A549 (cell line): ENCODE measurements at regions not wholly inside any gene's neighbourhood (a gene's known extent, or its start where the extent isn't known, plus 50 kb on each side); places are given as distances from the start of the nearest gene placed in this dataset.

Experiments used
- ATAC-seq, 2 experiments: fragments of 200-7000 bp in 1 of 2; fragments of >200 bp in 1 of 2; cut with Nextera tagmentation in 1 of 2; cut with Tn5 transposase in 1 of 2; 3 replicates each; pipeline versions ENCODE4 v1.8.0 to v1.9.1; 2018 to 2020; ENCODE audit warnings: mild to moderate bottlenecking in 1 of 2, moderate library complexity in 1 of 2
- CTCF ChIA-PET: fragments of 300-600 bp; sonication (Branson Sonifier 250); formaldehyde crosslinking; extraction: SDS; loops from one replicate; lab custom pipeline; 2021; ENCODE audit warnings: antibody characterized with exemption, inconsistent platforms; lab: Yijun Ruan, JAX
- POLR2A ChIA-PET: fragments of 350-600 bp; formaldehyde crosslinking; extraction: SDS; loops from one replicate; lab custom pipeline; 2021; ENCODE audit warnings: antibody characterized with exemption, inconsistent platforms; lab: Yijun Ruan, JAX
- DNase-seq, 2 experiments: peaks; one replicate each; pipeline versions ENCODE4 v3.0.0 to v3.0.0-alpha.2; 2011 to 2016; ENCODE audit warnings: low read depth in 1 of 2, low spot score in 1 of 2
- FAIRE-seq: peaks from 2 replicates; lab custom pipeline; 2011; peaks lifted over from hg19 to GRCh38; lab: Jason Lieb, UNC
- H3K27ac ChIP-seq, 2 experiments: fragments of >200 bp; sonication (Bioruptor Twin); formaldehyde crosslinking; 3 replicates each; pipeline ENCODE4 v1.5.1; 2016 to 2017
- H3K4me1 ChIP-seq: fragments of >200 bp; sonication (Bioruptor Twin); formaldehyde crosslinking; 3 replicates; pipeline ENCODE4 v1.6.1; 2016
- H3K4me2 ChIP-seq: fragments of >200 bp; sonication (Bioruptor Twin); formaldehyde crosslinking; 3 replicates; pipeline ENCODE4 v1.6.1; 2016
- H3K4me3 ChIP-seq: fragments of >200 bp; sonication (Bioruptor Twin); formaldehyde crosslinking; 3 replicates; pipeline ENCODE4 v1.5.1; 2016
- H3K9me3 ChIP-seq: fragments of >200 bp; sonication (Bioruptor Twin); formaldehyde crosslinking; 3 replicates; pipeline ENCODE4 v1.6.1; 2016
- ATOH8 ChIP-seq: fragments of 250-450 bp; sonication (Bioruptor Pico); IDR thresholded peaks from 2 replicates; pipeline ENCODE4 v1.5.0; 2020; ENCODE audit warnings: low read depth, mild to moderate bottlenecking, moderate library complexity
- BHLHE40 ChIP-seq: IDR thresholded peaks from 2 replicates; pipeline ENCODE4 v1.6.1; 2012; ENCODE audit warnings: low read depth, low read length, inconsistent platforms
- CBX8 ChIP-seq: fragments of 200-600 bp; sonication (generic); IDR thresholded peaks from 2 replicates; pipeline ENCODE4 v1.6.1; 2016
- CEBPB ChIP-seq, 2 experiments: fragments of >200 bp in 1 of 2; sonication (Bioruptor Twin) in 1 of 2; formaldehyde crosslinking in 1 of 2; IDR thresholded peaks; 2 replicates each; pipeline ENCODE4 v1.6.1; 2012 to 2016
- CHD4 ChIP-seq: fragments of 200-600 bp; sonication (generic); IDR thresholded peaks from 2 replicates; pipeline ENCODE4 v1.6.1; 2016; ENCODE audit warnings: antibody characterized with exemption, mild to moderate bottlenecking, borderline replicate concordance
- CTCF ChIP-seq: fragments of >200 bp; sonication (Bioruptor Twin); formaldehyde crosslinking; IDR thresholded peaks from 3 replicates; pipeline ENCODE4 v1.5.1; 2016
- E2F6 ChIP-seq: IDR thresholded peaks from 2 replicates; pipeline ENCODE4 v1.6.1; 2012; ENCODE audit warnings: low read depth, borderline replicate concordance
- EHMT2 ChIP-seq: fragments of 200-600 bp; sonication (generic); IDR thresholded peaks from 2 replicates; pipeline ENCODE4 v1.6.1; 2016; ENCODE audit warnings: antibody characterized with exemption, low read depth, mild to moderate bottlenecking, moderate library complexity
- ELK1 ChIP-seq: fragments of 150-350 bp; IDR thresholded peaks from 2 replicates; pipeline ENCODE4 v1.6.1; 2014; ENCODE audit warnings: low read depth, mild to moderate bottlenecking, low read length
- HES2 ChIP-seq: fragments of >200 bp; sonication (Bioruptor Twin); formaldehyde crosslinking; IDR thresholded peaks from 2 replicates; pipeline ENCODE4 v1.6.1; 2016
- HOXA7 ChIP-seq: fragments of 250-450 bp; sonication (Bioruptor Pico); IDR thresholded peaks from 2 replicates; pipeline ENCODE4 v1.5.0; 2020; ENCODE audit warnings: mild to moderate bottlenecking, moderate library complexity
- HOXB5 ChIP-seq: fragments of 250-450 bp; sonication (Bioruptor Pico); IDR thresholded peaks from 2 replicates; pipeline ENCODE4 v1.5.0; 2020; ENCODE audit warnings: mild to moderate bottlenecking, moderate library complexity
- JUN ChIP-seq, 2 experiments: fragments of >200 bp; sonication (Bioruptor Twin); formaldehyde crosslinking; IDR thresholded peaks; 2 replicates in 1 of 2; 3 replicates in 1 of 2; pipeline ENCODE4 v1.6.1; 2016 to 2017
- MAFK ChIP-seq: fragments of 450-650 bp; IDR thresholded peaks from 2 replicates; pipeline ENCODE4 v1.6.1; 2014; ENCODE audit not compliant: partially characterized antibody
- MAZ ChIP-seq: fragments of 150-350 bp; IDR thresholded peaks from 2 replicates; pipeline ENCODE4 v1.6.1; 2014; ENCODE audit warnings: antibody characterized with exemption, low read depth, low read length, borderline replicate concordance
- MYC ChIP-seq: IDR thresholded peaks from 2 replicates; pipeline ENCODE4 v1.6.1; 2012; ENCODE audit warnings: mild to moderate bottlenecking, inconsistent platforms, low read length, improper control_type of control experiment, borderline replicate concordance
- NFE2L2 ChIP-seq: fragments of 150-350 bp; conservative IDR thresholded peaks from 2 replicates; pipeline ENCODE4 v1.6.1; 2014; ENCODE audit warnings: low read length
- NR3C1 ChIP-seq: fragments of >200 bp; sonication (Bioruptor Twin); formaldehyde crosslinking; IDR thresholded peaks from 3 replicates; pipeline ENCODE4 v1.6.1; 2017
- PBX3 ChIP-seq: IDR thresholded peaks from 2 replicates; pipeline ENCODE4 v1.6.1; 2012
- PHF8 ChIP-seq: fragments of 200-600 bp; sonication (generic); IDR thresholded peaks from 2 replicates; pipeline ENCODE4 v1.6.1; 2016; ENCODE audit warnings: low read depth, mild to moderate bottlenecking, antibody characterized with exemption, moderate library complexity, borderline replicate concordance
- POLR2A ChIP-seq: IDR thresholded peaks from 2 replicates; pipeline ENCODE4 v1.6.1; 2012; ENCODE audit warnings: mild to moderate bottlenecking, low read length
- RARB ChIP-seq: fragments of 250-450 bp; sonication (Bioruptor Pico); IDR thresholded peaks from 2 replicates; pipeline ENCODE4 v1.8.0; 2021; ENCODE audit warnings: mild to moderate bottlenecking, moderate library complexity
- RCOR1 ChIP-seq: fragments of 150-350 bp; IDR thresholded peaks from 2 replicates; pipeline ENCODE4 v1.6.1; 2014; ENCODE audit warnings: antibody characterized with exemption, low read length, low read depth
- RFX5 ChIP-seq: fragments of 450-650 bp; IDR thresholded peaks from 2 replicates; pipeline ENCODE4 v1.7.1; 2014; ENCODE audit warnings: antibody characterized with exemption, mild to moderate bottlenecking, moderate library complexity
- TFCP2L1 ChIP-seq: fragments of 250-450 bp; sonication (Bioruptor Pico); IDR thresholded peaks from 2 replicates; pipeline ENCODE4 v1.5.0; 2021; ENCODE audit warnings: mild to moderate bottlenecking
- ZNF302 ChIP-seq: fragments of 250-450 bp; sonication (Bioruptor Pico); IDR thresholded peaks from 2 replicates; pipeline ENCODE4 v1.9.0; 2021; ENCODE audit warnings: inconsistent platforms, mild to moderate bottlenecking, moderate library complexity
- WGBS: methylation state at CpG from one replicate; pipeline ENCODE4 v1.1.6; 2017; ENCODE audit errors: missing lambda C conversion rate; 5-methylcytosine and 5-hydroxymethylcytosine counted together

- no peak for FAIRE-seq
- no peak for DNase-seq
- H3K4me2 ChIP-seq: no peak overlapping the region
- H3K9me3 ChIP-seq: no peaks in the 10 kb centered on the region
- TF ChIP-seq BHLHE40 (no peak), MAFK (no peak), NFE2L2 (no peak), CBX8 (no peak), PHF8 (no peak), RCOR1 (no peak), MAZ (no peak), ZNF302 (CRISPR knock-in tag) (no peak), HOXA7 (CRISPR knock-in tag) (no peak)
- no peak overlapping the region for H3K27ac ChIP-seq
- POLR2A ChIA-PET: no interaction called here
- no peak for ATAC-seq
- H3K4me3 ChIP-seq: no peak overlapping the region
- WGBS: 94% methylated on average over 17 of the region's 17 CpGs
- CTCF ChIA-PET: no interaction called here
- no peaks in the 10 kb centered on the region for H3K4me1 ChIP-seq
Observed at GRCh38 chr14:96931751-96932150, 134.6 kb downstream of the VRK1 start.

- no peak overlapping the region for H3K4me2 ChIP-seq
- no peak for FAIRE-seq
- ATAC-seq: no peak
- H3K9me3 ChIP-seq: no peaks in the 10 kb centered on the region
- no peak for DNase-seq
- no peak overlapping the region for H3K27ac ChIP-seq
- H3K4me3 ChIP-seq: no peak overlapping the region
- WGBS: 71% methylated on average over 13 of the region's 13 CpGs
- H3K4me1 ChIP-seq: no peaks in the 10 kb centered on the region
- CTCF ChIA-PET: no interaction called here
- TF ChIP-seq HOXB5 (CRISPR knock-in tag) (no peak), TFCP2L1 (no peak), ELK1 (no peak), ATOH8 (CRISPR knock-in tag) (no peak), EHMT2 (no peak), CTCF (no peak), RCOR1 (no peak)
- POLR2A ChIA-PET: no interaction called here
Observed at GRCh38 chr14:96934638-96935330, 137.6 kb downstream of the VRK1 start.

- 58% methylated on average over 7 of the region's 7 CpGs for WGBS
- DNase-seq: no peak
- Histone ChIP-seq H3K4me2 (no peak overlapping the region), H3K9me3 (no peaks in the 10 kb centered on the region), H3K4me3 (no peak overlapping the region), H3K4me1 (no peaks in the 10 kb centered on the region), H3K27ac (no peak overlapping the region)
- FAIRE-seq: no peak
- ChIA-PET CTCF (interaction anchor here (1.1 kb wide), 1 partner anchor 10 kb away, joined by 4 read pairs; no protein-coding TSS in a partner anchor), POLR2A (no interaction called here)
- ATAC-seq: no peak
- TF ChIP-seq ATOH8 (CRISPR knock-in tag) (no peak), RFX5 (no peak), BHLHE40 (no peak), CEBPB (IDR thresholded peaks at IDR 0.05) (no peak), MYC (no peak), HES2 (no peak), TFCP2L1 (no peak), ZNF302 (CRISPR knock-in tag) (no peak), POLR2A (no peak), CHD4 (no peak), HOXB5 (CRISPR knock-in tag) (no peak), PHF8 (no peak), NR3C1 (no peak), RARB (CRISPR knock-in tag) (no peak), E2F6 (no peak), JUN (IDR thresholded peaks at IDR 0.05) (no peak), PBX3 (no peak), EHMT2 (no peak)
Observed at GRCh38 chr14:96938946-96939345, 141.8 kb downstream of the VRK1 start.
